ENCODE measurements at regions not wholly inside any gene's neighbourhood (a gene's known extent, or its start where the extent isn't known, plus 50 kb on each side); places are given as distances from the start of the nearest gene placed in this dataset.

- no peak for TF ChIP-seq CTCF (conservative IDR thresholded peaks at IDR 0.05)
- TF ChIP-seq EZH2 (IDR thresholded peaks at IDR 0.05; ENCODE audit: low read depth), result no peak
Measured at GRCh38 chr20:55151171-55151570, 675.8 kb downstream of the DOK5 start.

Measured in PC-9 (cell line).